Choroid plexus epithelial cell (primary cell): ENCODE measurements at regions not wholly inside any gene's neighbourhood (a gene's known extent, or its start where the extent isn't known, plus 50 kb on each side); places are given as distances from the start of the nearest gene placed in this dataset.

Experiments
- DNase-seq: peaks from one replicate; pipeline ENCODE4 v3.0.0-alpha.2; 2010; ENCODE audit warnings: low read depth
- H3K4me3 ChIP-seq: 2 replicates; pipeline ENCODE4 v1.5.1; 2011; ENCODE audit warnings: low read depth, mild to moderate bottlenecking, control low read depth, low read length, moderate library complexity
- TF ChIP-seq, protein P1 (sequence below): conservative IDR thresholded peaks from 2 replicates; pipeline ENCODE4 v1.5.1; 2011; ENCODE audit warnings: low read depth, mild to moderate bottlenecking, control low read depth, inconsistent platforms, low read length, moderate library complexity

DNA sequence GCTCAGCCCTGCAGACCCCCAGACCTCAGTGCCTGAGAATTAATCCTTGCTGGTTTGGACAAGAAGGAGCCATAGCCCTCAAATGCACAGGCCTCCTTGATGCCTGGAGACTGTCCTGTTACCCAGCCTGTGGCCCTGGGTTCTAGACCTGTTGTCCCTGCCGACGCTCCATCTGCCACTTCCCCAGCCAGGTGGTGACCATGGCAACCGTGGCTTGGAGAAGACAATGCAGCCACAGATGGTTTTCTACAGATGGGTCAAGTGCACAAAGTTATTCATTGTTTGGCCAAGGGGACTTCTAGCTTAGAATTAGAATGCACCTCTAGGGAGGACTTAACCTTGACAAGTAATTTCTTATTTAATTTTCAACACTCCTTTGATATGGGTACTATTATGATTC lies 297.1 kb downstream of the UACA start:
- TF ChIP-seq, protein P1, sequence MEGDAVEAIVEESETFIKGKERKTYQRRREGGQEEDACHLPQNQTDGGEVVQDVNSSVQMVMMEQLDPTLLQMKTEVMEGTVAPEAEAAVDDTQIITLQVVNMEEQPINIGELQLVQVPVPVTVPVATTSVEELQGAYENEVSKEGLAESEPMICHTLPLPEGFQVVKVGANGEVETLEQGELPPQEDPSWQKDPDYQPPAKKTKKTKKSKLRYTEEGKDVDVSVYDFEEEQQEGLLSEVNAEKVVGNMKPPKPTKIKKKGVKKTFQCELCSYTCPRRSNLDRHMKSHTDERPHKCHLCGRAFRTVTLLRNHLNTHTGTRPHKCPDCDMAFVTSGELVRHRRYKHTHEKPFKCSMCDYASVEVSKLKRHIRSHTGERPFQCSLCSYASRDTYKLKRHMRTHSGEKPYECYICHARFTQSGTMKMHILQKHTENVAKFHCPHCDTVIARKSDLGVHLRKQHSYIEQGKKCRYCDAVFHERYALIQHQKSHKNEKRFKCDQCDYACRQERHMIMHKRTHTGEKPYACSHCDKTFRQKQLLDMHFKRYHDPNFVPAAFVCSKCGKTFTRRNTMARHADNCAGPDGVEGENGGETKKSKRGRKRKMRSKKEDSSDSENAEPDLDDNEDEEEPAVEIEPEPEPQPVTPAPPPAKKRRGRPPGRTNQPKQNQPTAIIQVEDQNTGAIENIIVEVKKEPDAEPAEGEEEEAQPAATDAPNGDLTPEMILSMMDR: no peak
- no peak for DNase-seq
- no peak overlapping the region for H3K4me3 ChIP-seq

DNA sequence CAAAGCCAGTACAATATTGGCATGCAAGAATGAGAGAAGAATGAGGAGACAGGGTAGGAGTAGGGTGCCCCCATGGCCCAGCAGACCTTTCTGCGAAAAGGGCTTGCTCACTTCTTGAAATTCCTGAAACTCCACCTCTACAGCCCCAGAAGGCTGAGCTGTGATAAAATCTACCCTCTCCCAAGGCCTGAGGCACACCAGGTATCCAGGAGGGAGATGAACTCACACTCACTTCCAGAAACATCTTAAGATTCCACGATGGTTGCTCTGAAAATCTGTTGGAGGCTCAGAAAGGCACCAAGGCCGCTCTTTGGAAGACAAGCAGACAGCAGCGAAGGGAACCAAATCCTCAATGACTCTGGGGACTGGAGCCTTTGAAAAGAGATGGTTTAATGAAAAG lies 297.5 kb downstream of the UACA start:
- TF ChIP-seq, protein P1: no peak
- H3K4me3 ChIP-seq: no peak overlapping the region
- no peak for DNase-seq

DNA sequence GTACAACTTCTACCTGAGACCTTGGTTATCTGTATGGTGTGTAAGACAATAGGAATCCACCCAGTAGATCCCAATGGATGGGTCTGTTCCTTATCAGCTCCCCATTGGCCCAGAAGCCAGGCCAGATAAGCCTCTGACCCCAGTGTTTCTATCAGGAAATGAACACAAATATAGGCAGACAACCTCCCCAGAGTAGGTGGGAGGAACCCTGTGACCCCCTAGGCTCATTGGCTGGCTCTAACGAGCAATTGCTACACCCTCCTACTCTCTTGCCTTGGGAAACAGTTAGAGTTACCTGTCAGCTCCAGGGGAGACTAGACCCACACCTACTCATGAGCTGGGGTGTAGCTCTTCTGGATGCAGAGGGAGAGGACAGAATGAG lies 299.9 kb downstream of the UACA start:
- TF ChIP-seq, protein P1: no peak
- no peak overlapping the region for H3K4me3 ChIP-seq
- no peak for DNase-seq

DNA sequence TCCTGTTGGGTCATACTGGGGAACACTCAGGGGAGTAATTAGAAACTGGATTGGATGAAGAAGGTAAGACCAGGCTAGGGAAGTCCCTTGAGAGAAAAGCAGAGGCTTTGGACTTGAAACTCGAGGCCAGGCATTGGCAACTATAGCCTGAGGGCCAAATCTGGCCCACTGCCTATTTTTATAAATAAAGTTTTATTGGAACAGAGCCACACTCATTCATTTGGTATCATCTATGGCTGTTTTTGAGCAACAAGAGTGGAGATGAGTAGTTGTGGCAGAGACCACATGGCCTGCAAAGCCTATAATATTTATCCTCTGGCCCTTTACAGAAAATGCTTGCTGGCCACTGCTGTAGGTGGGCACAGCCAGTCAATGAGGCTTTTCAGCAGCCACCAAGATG lies 301.4 kb downstream of the UACA start:
- no peak overlapping the region for H3K4me3 ChIP-seq
- DNase-seq: no peak
- TF ChIP-seq, protein P1: no peak

DNA sequence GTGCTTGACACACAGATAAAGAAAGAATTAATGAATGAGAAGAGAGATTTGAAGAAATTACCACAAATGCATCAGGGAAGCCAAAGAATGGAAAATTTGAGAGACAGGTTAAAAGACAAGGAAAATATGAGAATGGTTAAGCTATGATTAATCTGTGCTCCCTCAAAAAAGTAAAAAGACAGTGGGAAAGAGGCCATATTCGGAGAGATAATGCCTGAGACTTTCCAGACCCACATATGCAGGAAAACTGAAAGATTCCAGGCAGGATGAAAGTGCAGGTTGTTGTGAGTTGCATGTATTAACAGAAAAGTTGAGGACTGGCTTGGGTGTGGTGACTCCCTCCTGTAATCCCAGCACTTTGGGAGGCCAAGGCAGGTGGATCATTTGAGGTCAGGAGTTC lies 302.3 kb downstream of the UACA start:
- no peak overlapping the region for H3K4me3 ChIP-seq
- TF ChIP-seq, protein P1: no peak
- DNase-seq: no peak

DNA sequence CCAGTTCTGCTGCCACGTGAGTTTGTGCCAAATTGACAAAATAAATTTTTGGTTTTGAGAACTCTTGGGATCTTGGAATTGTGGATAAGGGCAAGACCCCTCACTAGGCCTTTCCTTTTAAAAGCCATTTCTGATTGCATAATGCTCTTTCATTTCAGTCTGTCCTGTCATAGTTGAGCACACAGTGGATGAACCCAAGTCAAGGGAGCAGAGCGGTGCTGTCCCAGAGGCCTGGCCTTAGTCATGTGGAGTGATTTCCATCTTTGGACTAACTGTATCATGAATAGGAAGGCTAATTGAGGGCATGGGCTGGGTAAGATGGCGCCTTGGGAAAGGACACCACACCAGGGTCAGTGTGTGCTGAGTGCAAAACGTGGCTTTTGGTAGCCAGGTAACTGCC lies 304.0 kb downstream of the UACA start:
- TF ChIP-seq, protein P1: no peak
- H3K4me3 ChIP-seq: no peak overlapping the region
- DNase-seq: no peak

DNA sequence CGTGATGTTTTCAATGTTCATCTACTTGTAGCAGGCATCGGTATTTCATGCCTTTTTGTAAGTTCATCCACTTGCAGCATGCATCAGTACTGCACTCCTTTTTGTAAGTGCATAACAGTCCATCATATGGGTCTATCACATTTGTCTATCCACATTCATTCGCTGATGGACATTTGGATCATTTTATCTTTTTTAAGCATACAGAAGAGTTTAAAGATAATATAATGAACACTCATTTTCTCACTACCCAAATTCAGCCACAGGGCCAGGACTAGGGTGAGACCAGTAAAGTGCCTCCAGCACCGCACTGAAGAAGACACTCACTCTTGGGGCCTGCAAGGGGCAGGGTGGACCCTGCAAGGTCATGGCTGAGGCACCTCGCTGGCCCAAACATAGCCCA lies 309.6 kb downstream of the UACA start:
- TF ChIP-seq, protein P1: no peak

More for the DNA sequence above, 309.6 kb downstream of the UACA start:
- no peak for DNase-seq
- no peak overlapping the region for H3K4me3 ChIP-seq
